Nucleus accumbens (tissue), 56 donors: ENCODE measurements at regions not wholly inside any gene's neighbourhood (a gene's known extent, or its start where the extent isn't known, plus 50 kb on each side); places are given as distances from the start of the nearest gene placed in this dataset.

Source experiments
- DNase-seq, 56 donors: peaks; one replicate each; lab custom pipeline; 2025; lab: John Stamatoyannopoulos, UW

- DNase-seq = no peak
These were observed 68.0 kb upstream of the EEPD1 start for GRCh38 chr7:36085096-36085495.

GRCh38 chr7:36086571-36086970, 66.5 kb upstream of the EEPD1 start:
- no peak for DNase-seq

GRCh38 chr7:36088553-36088952, 64.5 kb upstream of the EEPD1 start:
- DNase-seq = no peak

- DNase-seq = no peak
These were observed 64.1 kb upstream of the EEPD1 start for GRCh38 chr7:36088966-36089365.

- no peak for DNase-seq
These were observed 61.8 kb upstream of the EEPD1 start for GRCh38 chr7:36090976-36091873.

- no peak for DNase-seq
These were observed 61.2 kb upstream of the EEPD1 start for GRCh38 chr7:36091874-36092176.

GRCh38 chr7:36092221-36092771, 60.8 kb upstream of the EEPD1 start:
- DNase-seq = no peak

GRCh38 chr7:36096460-36097095, 56.5 kb upstream of the EEPD1 start:
- DNase-seq = no peak

- no peak for DNase-seq
These were observed 55.0 kb upstream of the EEPD1 start for GRCh38 chr7:36098096-36098495.

GRCh38 chr7:36100226-36100625, 52.8 kb upstream of the EEPD1 start:
- no peak for DNase-seq

GRCh38 chr7:36100634-36101033, 52.4 kb upstream of the EEPD1 start:
- no peak for DNase-seq
